Psoas muscle (tissue), 7 donors: ENCODE measurements at regions not wholly inside any gene's neighbourhood (a gene's known extent, or its start where the extent isn't known, plus 50 kb on each side); places are given as distances from the start of the nearest gene placed in this dataset.

Experiments used
- ATAC-seq, 4 donors: fragments of 200-7000 bp; cut with Tn5 transposase; one replicate each; pipeline ENCODE4 v1.9.1; 2020; ENCODE audit warnings: moderate library complexity in 3 of 4, mild to moderate bottlenecking in 2 of 4
- DNase-seq, 2 donors: peaks; one replicate each; pipeline ENCODE4 v3.0.0-alpha.2; 2020
- H3K27ac ChIP-seq: fragments of 200-600 bp; one replicate; pipeline ENCODE4 v1.8.0; 2022
- H3K27me3 ChIP-seq, 3 donors: fragments of 200-600 bp in 1 of 3; one replicate each; pipeline versions ENCODE4 v1.6.1 to v1.8.0; 2013 to 2022; ENCODE audit warnings: low read length in 2 of 3, mild to moderate bottlenecking in 2 of 3, moderate library complexity in 1 of 3; ENCODE audit not compliant: insufficient read depth in 3 of 3
- H3K36me3 ChIP-seq, 2 donors: fragments of 200-600 bp in 1 of 2; one replicate each; pipeline versions ENCODE4 v1.6.1 to v1.8.0; 2013 to 2022; ENCODE audit warnings: low read depth in 1 of 2, mild to moderate bottlenecking in 1 of 2, moderate library complexity in 1 of 2; ENCODE audit not compliant: insufficient read depth in 1 of 2
- H3K4me1 ChIP-seq: fragments of 200-600 bp; one replicate; pipeline ENCODE4 v1.8.0; 2022
- H3K4me3 ChIP-seq: fragments of 200-600 bp; one replicate; pipeline ENCODE4 v1.8.0; 2022; ENCODE audit warnings: mild to moderate bottlenecking
- H3K9me3 ChIP-seq: fragments of 200-600 bp; one replicate; pipeline ENCODE4 v1.8.0; 2022
- CTCF ChIP-seq: fragments of 200-600 bp; IDR thresholded peaks from one replicate; pipeline ENCODE4 v1.8.0; 2022; ENCODE audit warnings: antibody characterized with exemption
- WGBS, 3 donors: extraction: QIAGEN DNeasy Blood & Tissue Kit; methylation state at CpG; one replicate each; pipeline versions ENCODE4 v1.1.6 to v1.1.7; 2013; 5-methylcytosine and 5-hydroxymethylcytosine counted together
- intact Hi-C, 2 donors: fragments of 100-400 bp; cut with DNase I; formaldehyde crosslinking; loops; one replicate each; pipeline versions ENCODE4 v1.11.0 to v1.14.2; 2022
- donor health status: healthy with polysubstance abuse.
- donor health status: DM: no; HTN: no; CAD: no; lungs with moderate emphysema.
- donor health status: Bipolar disorder and iron deficiency.
- donor health status: healthy.
- donor health status: DM: yes; HTN: yes; CAD: no.
- donor health status: DM: no; HTN: no; CAD: no.
- donor health status: DM: yes; HTN: yes; CAD: no.

- Histone ChIP-seq H3K9me3 (no peaks in the 10 kb centered on the region), H3K36me3 (no peaks in the 10 kb centered on the region), H3K27me3 (no peaks in the 10 kb centered on the region), H3K4me3 (no peak overlapping the region), H3K27ac (no peak overlapping the region), H3K4me1 (no peaks in the 10 kb centered on the region)
- intact Hi-C loops, result no loop called here
- TF ChIP-seq CTCF, result no peak
- DNase-seq, result no peak
- ATAC-seq, result no peak
- WGBS, 3 donors, result 90 to 94% (median 90%) methylated on average over 5 of the region's 5 CpGs
Measured at GRCh38 chr7:10557375-10557774, 416.3 kb upstream of the PHF14 start.

- ATAC-seq (no peak), DNase-seq (no peak)
- Histone ChIP-seq H3K9me3 (no peaks in the 10 kb centered on the region), H3K27ac (no peak overlapping the region), H3K4me3 (no peak overlapping the region), H3K36me3 (no peaks in the 10 kb centered on the region), H3K27me3 (no peaks in the 10 kb centered on the region), H3K4me1 (no peaks in the 10 kb centered on the region)
- intact Hi-C loops, result no loop called here
- TF ChIP-seq CTCF, result no peak
Measured at GRCh38 chr7:10560497-10560896, 413.2 kb upstream of the PHF14 start.

- no peak for ATAC-seq
- no peak overlapping the region for H3K27ac ChIP-seq
- H3K36me3 ChIP-seq, result no peaks in the 10 kb centered on the region
- no peaks in the 10 kb centered on the region for H3K4me1 ChIP-seq
- H3K4me3 ChIP-seq, result no peak overlapping the region
- no peak for DNase-seq
- H3K27me3 ChIP-seq, result no peaks in the 10 kb centered on the region
- TF ChIP-seq CTCF, result no peak
- intact Hi-C loops, result no loop called here
- H3K9me3 ChIP-seq, result no peaks in the 10 kb centered on the region
Measured at GRCh38 chr7:10568891-10569290, 404.8 kb upstream of the PHF14 start.

GRCh38 chr7:10571759-10572158 lies 401.9 kb upstream of the PHF14 start:
- TF ChIP-seq CTCF, result no peak
- Histone ChIP-seq H3K36me3 (no peaks in the 10 kb centered on the region), H3K4me3 (no peak overlapping the region), H3K4me1 (no peaks in the 10 kb centered on the region), H3K9me3 (no peaks in the 10 kb centered on the region), H3K27ac (no peak overlapping the region), H3K27me3 (no peaks in the 10 kb centered on the region)
- ATAC-seq (no peak), DNase-seq (no peak)
- intact Hi-C loops, result no loop called here
- WGBS, 3 donors, result 37 to 78% (median 51%) methylated on average over 1 of the region's 1 CpG

DNA sequence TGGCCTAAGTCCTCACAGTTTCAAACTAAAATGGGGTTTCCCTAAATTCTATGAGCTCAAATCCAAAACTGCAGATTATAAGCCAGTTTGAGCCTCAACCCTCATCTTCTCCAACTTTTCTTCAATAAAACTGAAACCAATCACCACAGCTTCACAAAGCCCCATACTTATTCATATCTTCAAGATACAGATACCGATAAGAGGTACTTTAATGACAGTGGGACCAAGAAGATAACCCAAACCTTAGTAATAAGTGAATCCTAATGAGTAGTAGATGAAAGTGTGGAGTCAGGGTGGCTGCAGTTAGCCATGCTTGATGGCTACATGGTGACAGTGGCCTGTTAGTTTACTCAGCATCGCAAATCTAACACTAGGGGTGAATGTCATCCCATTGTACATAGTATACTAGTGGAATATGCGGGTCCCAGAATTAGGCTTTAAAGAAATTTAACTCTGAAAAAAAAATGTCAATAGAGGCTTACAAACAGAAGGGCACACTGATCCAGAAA lies 395.8 kb upstream of the PHF14 start:
- ATAC-seq (no peak), DNase-seq (no peak)
- Histone ChIP-seq H3K36me3 (no peaks in the 10 kb centered on the region), H3K4me1 (no peaks in the 10 kb centered on the region), H3K27me3 (no peaks in the 10 kb centered on the region), H3K4me3 (no peak overlapping the region), H3K27ac (no peak overlapping the region), H3K9me3 (no peaks in the 10 kb centered on the region)
- intact Hi-C loops, result no loop called here
- no peak for TF ChIP-seq CTCF
- WGBS, 3 donors, result 92 to 98% (median 95%) methylated on average over 3 of the region's 3 CpGs
